ENCODE measurements at regions not wholly inside any gene's neighbourhood (a gene's known extent, or its start where the extent isn't known, plus 50 kb on each side); places are given as distances from the start of the nearest gene placed in this dataset.

GRCh38 chr10:31604646-31605170 lies 285.7 kb downstream of the ZEB1 start:
- DNase-seq, result no peak

GRCh38 chr10:31604096-31604495 lies 285.1 kb downstream of the ZEB1 start:
- no peak for DNase-seq

- peak; percentile 70 to 84 for DNase-seq
Observed at GRCh38 chr10:31603235-31604087, 284.4 kb downstream of the ZEB1 start.

- DNase-seq, result no peak
Observed at GRCh38 chr10:31602541-31603234, 283.7 kb downstream of the ZEB1 start.

GRCh38 chr10:31601136-31601535 lies 282.1 kb downstream of the ZEB1 start:
- no peak for DNase-seq

GRCh38 chr10:31599626-31600504 lies 280.8 kb downstream of the ZEB1 start:
- DNase-seq, result no peak

- DNase-seq, result no peak
Observed at GRCh38 chr10:31596765-31597164, 277.7 kb downstream of the ZEB1 start.

- no peak for DNase-seq
Observed at GRCh38 chr10:31595992-31596391, 277.0 kb downstream of the ZEB1 start.

GRCh38 chr10:31594347-31594873 lies 275.4 kb downstream of the ZEB1 start:
- DNase-seq, result no peak

- no peak for DNase-seq
Observed at GRCh38 chr10:31593124-31593523, 274.1 kb downstream of the ZEB1 start.

GRCh38 chr10:31591569-31591968 lies 272.6 kb downstream of the ZEB1 start:
- no peak for DNase-seq

- DNase-seq, result no peak
Observed at GRCh38 chr10:31590023-31590800, 271.2 kb downstream of the ZEB1 start.

- DNase-seq, result no peak
Observed at GRCh38 chr10:31587691-31588090, 268.7 kb downstream of the ZEB1 start.

- DNase-seq, result peak in 1 of 2 donors; percentile 28
Observed at GRCh38 chr10:31586723-31587638, 268.0 kb downstream of the ZEB1 start.

- no peak for DNase-seq
Observed at GRCh38 chr10:31584876-31585275, 265.9 kb downstream of the ZEB1 start.

GRCh38 chr10:31584098-31584631 lies 265.1 kb downstream of the ZEB1 start:
- no peak for DNase-seq

- no peak for DNase-seq
Observed at GRCh38 chr10:31583293-31583692, 264.3 kb downstream of the ZEB1 start.

GRCh38 chr10:31582365-31583052 lies 263.5 kb downstream of the ZEB1 start:
- peak in 1 of 2 donors; percentile 36 for DNase-seq

GRCh38 chr10:31581741-31582323 lies 262.8 kb downstream of the ZEB1 start:
- DNase-seq, result peak in 1 of 2 donors; percentile 44
